HL-60 (cell line): ENCODE measurements at regions not wholly inside any gene's neighbourhood (a gene's known extent, or its start where the extent isn't known, plus 50 kb on each side); places are given as distances from the start of the nearest gene placed in this dataset.

Source experiments
- DNase-seq, 2 experiments: peaks; one replicate each; pipeline ENCODE4 v3.0.0-alpha.2; 2010 to 2020; ENCODE audit warnings: low read depth in 1 of 2, low spot score in 1 of 2
- H3K27ac ChIP-seq: fragments of 250-450 bp; sonication (Bioruptor Pico); replicated peaks from 2 replicates; pipeline ENCODE4 v1.5.1; 2020; ENCODE audit warnings: mild to moderate bottlenecking, moderate library complexity
- H3K27me3 ChIP-seq: fragments of 250-450 bp; sonication (Bioruptor Pico); 2 replicates; pipeline ENCODE4 v1.5.1; 2021; ENCODE audit warnings: mild to moderate bottlenecking, moderate library complexity; ENCODE audit not compliant: insufficient read depth, poor library complexity, severe bottlenecking
- H3K4me3 ChIP-seq: replicated peaks from 2 replicates; pipeline ENCODE4 v1.5.1; 2011; ENCODE audit warnings: mild to moderate bottlenecking, control low read depth, low read length; ENCODE audit not compliant: insufficient read depth
- CTCF ChIP-seq: IDR thresholded peaks from one replicate; pipeline ENCODE4 v1.5.1; 2011; ENCODE audit warnings: low read length, control low read depth, inconsistent platforms; ENCODE audit not compliant: insufficient read depth
- GABPA ChIP-seq: IDR thresholded peaks from 2 replicates; pipeline ENCODE4 v1.6.1; 2012; ENCODE audit warnings: low read depth
- POLR2AphosphoS5 ChIP-seq: IDR thresholded peaks from 2 replicates; pipeline ENCODE4 v1.6.1; 2012; ENCODE audit warnings: low read depth
- REST ChIP-seq: IDR thresholded peaks from 2 replicates; pipeline ENCODE4 v1.6.1; 2012; ENCODE audit warnings: low read depth; ENCODE audit not compliant: insufficient replicate concordance
- SPI1 ChIP-seq: IDR thresholded peaks from 2 replicates; pipeline ENCODE4 v1.6.1; 2012; ENCODE audit warnings: low read depth, mild to moderate bottlenecking, borderline replicate concordance

GRCh38 chr14:86885280-86885679 is 1107.7 kb downstream of the GALC start:
- no peak overlapping the region for H3K4me3 ChIP-seq
- TF ChIP-seq CTCF (no peak), SPI1 (no peak), POLR2AphosphoS5 (no peak), GABPA (no peak), REST (no peak)
- H3K27ac ChIP-seq, result no peak overlapping the region
- DNase-seq, result no peak
- H3K27me3 ChIP-seq, result no peaks in the 10 kb centered on the region

- no peak for DNase-seq
- no peak overlapping the region for H3K4me3 ChIP-seq
- no peak for TF ChIP-seq CTCF
- TF ChIP-seq GABPA, result no peak
- TF ChIP-seq POLR2AphosphoS5, result no peak
- TF ChIP-seq REST, result no peak
- no peak for TF ChIP-seq SPI1
- H3K27ac ChIP-seq, result no peak overlapping the region
- H3K27me3 ChIP-seq, result no peaks in the 10 kb centered on the region
Measured at GRCh38 chr14:86884498-86884897, 1108.5 kb downstream of the GALC start.

- no peak for DNase-seq
- TF ChIP-seq REST (no peak), SPI1 (no peak), CTCF (no peak), POLR2AphosphoS5 (no peak), GABPA (no peak)
- H3K27me3 ChIP-seq, result no peaks in the 10 kb centered on the region
- no peak overlapping the region for H3K27ac ChIP-seq
- no peak overlapping the region for H3K4me3 ChIP-seq
Measured at GRCh38 chr14:86882818-86883217, 1110.2 kb downstream of the GALC start.
